Keratinocyte (primary cell): ENCODE measurements at regions not wholly inside any gene's neighbourhood (a gene's known extent, or its start where the extent isn't known, plus 50 kb on each side); places are given as distances from the start of the nearest gene placed in this dataset.

ENCODE experiments used
- DNase-seq: peaks from one replicate; pipeline ENCODE4 v3.0.0-alpha.2; 2011; ENCODE audit warnings: low read depth, missing footprints, low spot score
- FAIRE-seq: peaks from 2 replicates; lab custom pipeline; 2011; peaks lifted over from hg19 to GRCh38; lab: Jason Lieb, UNC
- H2AFZ ChIP-seq: 2 replicates; pipeline ENCODE4 v1.6.0; 2012; ENCODE audit warnings: low read length, control low read depth, inconsistent platforms; ENCODE audit not compliant: control insufficient read depth
- H3K27ac ChIP-seq: 2 replicates; pipeline ENCODE4 v1.5.1; 2011; ENCODE audit warnings: low read length; ENCODE audit not compliant: control insufficient read depth, insufficient read depth
- H3K27me3 ChIP-seq: 3 replicates; pipeline ENCODE4 v1.6.0; 2011; ENCODE audit warnings: low read length; ENCODE audit not compliant: control insufficient read depth, insufficient read depth; ENCODE audit errors: extremely low read depth
- H3K36me3 ChIP-seq, 2 experiments: 2 replicates in 1 of 2; 3 replicates in 1 of 2; pipeline ENCODE4 v1.5.1; 2011; ENCODE audit warnings: low read length in 2 of 2, mild to moderate bottlenecking in 1 of 2; ENCODE audit not compliant: control insufficient read depth in 2 of 2, insufficient read depth in 2 of 2; ENCODE audit errors: extremely low read depth in 1 of 2
- H3K4me1 ChIP-seq: 3 replicates; pipeline ENCODE4 v1.5.1; 2011; ENCODE audit warnings: low read length; ENCODE audit not compliant: control insufficient read depth, insufficient read depth; ENCODE audit errors: extremely low read depth
- H3K4me2 ChIP-seq: 3 replicates; pipeline ENCODE4 v1.6.0; 2011; ENCODE audit warnings: low read depth, low read length; ENCODE audit not compliant: control insufficient read depth, insufficient read depth; ENCODE audit errors: extremely low read depth
- H3K4me3 ChIP-seq, 3 experiments: fragments of 200-600 bp in 1 of 3; sonication (generic) in 1 of 3; 2 replicates in 2 of 3; 3 replicates in 1 of 3; pipeline ENCODE4 v1.5.1; 2011 to 2016; ENCODE audit warnings: low read length in 3 of 3, mild to moderate bottlenecking in 3 of 3, control low read depth in 2 of 3, inconsistent platforms in 1 of 3, low read depth in 1 of 3, mixed read lengths in 1 of 3, mixed run types in 1 of 3, moderate library complexity in 1 of 3; ENCODE audit not compliant: control insufficient read depth in 2 of 3, insufficient read depth in 2 of 3; ENCODE audit errors: extremely low read depth in 1 of 3
- H3K79me2 ChIP-seq: 2 replicates; pipeline ENCODE4 v1.6.0; 2012; ENCODE audit warnings: low read length; ENCODE audit not compliant: control insufficient read depth, insufficient read depth
- H3K9ac ChIP-seq: 3 replicates; pipeline ENCODE4 v1.6.0; 2011; ENCODE audit warnings: low read length; ENCODE audit not compliant: control insufficient read depth, insufficient read depth; ENCODE audit errors: extremely low read depth
- H3K9me1 ChIP-seq: 3 replicates; pipeline ENCODE4 v1.6.0; 2011; ENCODE audit warnings: low read length; ENCODE audit not compliant: control insufficient read depth, insufficient read depth; ENCODE audit errors: extremely low read depth
- H3K9me3 ChIP-seq: 2 replicates; pipeline ENCODE4 v1.5.1; 2012; ENCODE audit warnings: low read depth, low read length; ENCODE audit not compliant: control insufficient read depth
- H4K20me1 ChIP-seq: 3 replicates; pipeline ENCODE4 v1.6.0; 2011; ENCODE audit warnings: low read length; ENCODE audit not compliant: control insufficient read depth, insufficient read depth; ENCODE audit errors: extremely low read depth
- CTCF ChIP-seq, 3 experiments: IDR thresholded peaks in 1 of 3; conservative IDR thresholded peaks in 1 of 3; optimal IDR thresholded peaks in 1 of 3; 2 replicates in 2 of 3; 3 replicates in 1 of 3; pipeline versions ENCODE3 to v1.5.1; 2011; ENCODE audit warnings: low read length in 3 of 3, mild to moderate bottlenecking in 3 of 3, moderate library complexity in 2 of 3, control low read depth in 1 of 3, inconsistent platforms in 1 of 3; ENCODE audit not compliant: insufficient read depth in 2 of 3; ENCODE audit errors: extremely low read depth in 1 of 3
- EZH2 ChIP-seq: IDR thresholded peaks from one replicate; pipeline ENCODE4 v1.6.1; 2012; ENCODE audit warnings: inconsistent platforms, mild to moderate bottlenecking, low read length, moderate library complexity
- dilution Hi-C: fragments of 300-500 bp; cut with MboI; formaldehyde crosslinking; loops from one replicate; pipeline ENCODE4 v1.7.0; 2020; ENCODE audit warnings: low sequenced_read_pairs; ENCODE audit not compliant: extremely low pct_ligation_motif_present

- Histone ChIP-seq H3K4me2 (no peak overlapping the region), H3K36me3 (no peaks in the 10 kb centered on the region), H4K20me1 (no peaks in the 10 kb centered on the region), H3K9me3 (no peaks in the 10 kb centered on the region), H3K79me2 (no peaks in the 10 kb centered on the region), H3K27ac (no peak overlapping the region), H2AFZ (no peak overlapping the region), H3K9ac (no peak overlapping the region), H3K9me1 (no peaks in the 10 kb centered on the region), H3K4me1 (no peaks in the 10 kb centered on the region), H3K27me3 (no peaks in the 10 kb centered on the region), H3K4me3 (no peak overlapping the region)
- no peak for TF ChIP-seq CTCF (optimal IDR thresholded peaks at IDR 0.05 in 1 of 3, IDR thresholded peaks at IDR 0.05 in 1 of 3, conservative IDR thresholded peaks at IDR 0.05 in 1 of 3; ENCODE audit: extremely low read depth in 1 of 3, insufficient read depth in 2 of 3, low read length in 3 of 3)
- TF ChIP-seq EZH2, result no peak
- dilution Hi-C loops, result no loop called here
- no peak for DNase-seq
- no peak for FAIRE-seq
These were observed 146.4 kb downstream of the YIPF5 start for GRCh38 chr5:144024090-144024489.

- no peak overlapping the region for H3K4me2 ChIP-seq
- TF ChIP-seq CTCF (optimal IDR thresholded peaks at IDR 0.05 in 1 of 3, IDR thresholded peaks at IDR 0.05 in 1 of 3, conservative IDR thresholded peaks at IDR 0.05 in 1 of 3; ENCODE audit: extremely low read depth in 1 of 3, insufficient read depth in 2 of 3, low read length in 3 of 3) (no peak), EZH2 (no peak)
- no peaks in the 10 kb centered on the region for H3K79me2 ChIP-seq
- no peaks in the 10 kb centered on the region for H4K20me1 ChIP-seq
- H3K36me3 ChIP-seq, result no peaks in the 10 kb centered on the region
- H3K4me3 ChIP-seq, result no peak overlapping the region
- FAIRE-seq, result no peak
- no peak overlapping the region for H2AFZ ChIP-seq
- H3K9me3 ChIP-seq, result no peaks in the 10 kb centered on the region
- DNase-seq, result no peak
- H3K27me3 ChIP-seq, result no peaks in the 10 kb centered on the region
- no peak overlapping the region for H3K27ac ChIP-seq
- no peaks in the 10 kb centered on the region for H3K9me1 ChIP-seq
- no peaks in the 10 kb centered on the region for H3K4me1 ChIP-seq
- no peak overlapping the region for H3K9ac ChIP-seq
- dilution Hi-C loops, result no loop called here
These were observed 145.9 kb downstream of the YIPF5 start for GRCh38 chr5:144024545-144024944.
